ENCODE measurements at regions not wholly inside any gene's neighbourhood (a gene's known extent, or its start where the extent isn't known, plus 50 kb on each side); places are given as distances from the start of the nearest gene placed in this dataset.

DNA sequence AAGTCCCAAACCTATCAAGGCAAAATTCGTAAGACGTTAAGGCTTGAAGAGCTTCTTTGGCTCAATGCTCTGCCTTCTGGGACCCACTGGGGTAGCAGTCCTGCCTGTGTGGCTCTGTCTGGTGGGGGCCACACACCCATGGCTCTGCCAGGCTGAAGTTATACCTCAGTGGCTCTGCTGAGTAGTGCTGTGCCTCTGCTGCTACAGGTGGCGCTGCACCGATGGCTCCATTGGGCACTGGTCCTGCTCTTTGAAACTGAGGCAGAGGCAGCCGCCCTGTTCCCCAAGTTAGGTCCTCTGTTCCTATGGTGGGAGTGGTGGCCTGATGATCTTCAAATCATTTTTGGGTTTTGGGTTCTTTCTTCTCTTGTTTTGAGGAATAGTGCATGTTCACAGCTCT lies 68.0 kb upstream of the AP4E1 start:
- POLR2A ChIA-PET (ENCODE audit: unreplicated experiment): no interaction called here
- H4K20me1 ChIP-seq (ENCODE audit: low read length): no peaks in the 10 kb centered on the region
- BruUV-seq (replicated peaks): no TSS peak
- no peaks in the 10 kb centered on the region for H3K79me2 ChIP-seq (ENCODE audit: low read length)
- H3K9me3 ChIP-seq (ENCODE audit: low read length): no peaks in the 10 kb centered on the region
- no peaks in the 10 kb centered on the region for H3K4me1 ChIP-seq (ENCODE audit: insufficient read depth, low read length)
- intact Hi-C loops (cut with micrococcal nuclease): no loop called here
- no peak overlapping the region for H3K4me2 ChIP-seq (ENCODE audit: low read length)
- DNase-seq (no peak), ATAC-seq (no peak)
- H3K4me3 ChIP-seq (ENCODE audit: low read length): no peak overlapping the region
- CTCF ChIA-PET: no interaction called here
- H3F3A ChIP-seq (ENCODE audit: low read length, unreplicated experiment): no peaks in the 10 kb centered on the region
- TF ChIP-seq EZH2 (IDR thresholded peaks at IDR 0.05; ENCODE audit: low read length, unreplicated experiment) (no peak), EZH2phosphoT487 (IDR thresholded peaks at IDR 0.05; ENCODE audit: borderline replicate concordance, low read length) (no peak)
- TF ChIP-seq, protein P1, sequence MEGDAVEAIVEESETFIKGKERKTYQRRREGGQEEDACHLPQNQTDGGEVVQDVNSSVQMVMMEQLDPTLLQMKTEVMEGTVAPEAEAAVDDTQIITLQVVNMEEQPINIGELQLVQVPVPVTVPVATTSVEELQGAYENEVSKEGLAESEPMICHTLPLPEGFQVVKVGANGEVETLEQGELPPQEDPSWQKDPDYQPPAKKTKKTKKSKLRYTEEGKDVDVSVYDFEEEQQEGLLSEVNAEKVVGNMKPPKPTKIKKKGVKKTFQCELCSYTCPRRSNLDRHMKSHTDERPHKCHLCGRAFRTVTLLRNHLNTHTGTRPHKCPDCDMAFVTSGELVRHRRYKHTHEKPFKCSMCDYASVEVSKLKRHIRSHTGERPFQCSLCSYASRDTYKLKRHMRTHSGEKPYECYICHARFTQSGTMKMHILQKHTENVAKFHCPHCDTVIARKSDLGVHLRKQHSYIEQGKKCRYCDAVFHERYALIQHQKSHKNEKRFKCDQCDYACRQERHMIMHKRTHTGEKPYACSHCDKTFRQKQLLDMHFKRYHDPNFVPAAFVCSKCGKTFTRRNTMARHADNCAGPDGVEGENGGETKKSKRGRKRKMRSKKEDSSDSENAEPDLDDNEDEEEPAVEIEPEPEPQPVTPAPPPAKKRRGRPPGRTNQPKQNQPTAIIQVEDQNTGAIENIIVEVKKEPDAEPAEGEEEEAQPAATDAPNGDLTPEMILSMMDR (conservative IDR thresholded peaks at IDR 0.05; ENCODE audit: low read depth, low read length): no peak
- H3K9me2 ChIP-seq (replicated peaks; ENCODE audit: low read length): no peaks in the 10 kb centered on the region
- no peak overlapping the region for H3K9ac ChIP-seq (ENCODE audit: low read length)
- H3K27ac ChIP-seq (ENCODE audit: low read length): no peak overlapping the region
- no peaks in the 10 kb centered on the region for H3K27me3 ChIP-seq (ENCODE audit: low read length)
- no peak overlapping the region for H2AFZ ChIP-seq (ENCODE audit: low read length)
- no peaks in the 10 kb centered on the region for H3K36me3 ChIP-seq (ENCODE audit: low read depth, low read length)

DNA sequence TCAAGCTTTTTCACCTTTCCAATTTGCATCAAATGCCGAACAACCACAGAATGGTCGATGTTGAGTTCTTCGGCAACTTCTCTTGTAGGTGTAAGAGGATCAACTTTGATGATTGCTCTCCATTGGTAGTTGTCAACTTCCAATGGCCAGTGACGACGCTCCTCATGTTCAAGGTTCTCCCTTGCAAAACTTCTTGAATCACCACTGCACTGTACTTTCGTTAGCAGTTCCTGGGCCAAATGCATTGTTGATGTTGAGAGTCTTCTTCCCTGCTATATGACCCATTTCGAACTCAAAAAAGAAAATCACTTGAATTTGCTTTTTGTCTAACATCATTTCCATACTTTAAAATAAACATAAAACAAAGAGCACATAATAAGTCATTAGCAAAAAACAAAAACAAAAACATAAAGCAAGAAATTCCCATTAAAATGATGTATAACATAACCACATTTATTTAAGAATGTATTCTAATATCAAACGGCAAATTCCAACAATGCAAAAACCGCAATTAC lies 71.2 kb upstream of the AP4E1 start:
- POLR2A ChIA-PET (ENCODE audit: unreplicated experiment): no interaction called here
- Histone ChIP-seq H3F3A (ENCODE audit: low read length, unreplicated experiment) (no peaks in the 10 kb centered on the region), H3K4me1 (ENCODE audit: insufficient read depth, low read length) (no peaks in the 10 kb centered on the region), H3K9ac (ENCODE audit: low read length) (no peak overlapping the region), H2AFZ (ENCODE audit: low read length) (no peak overlapping the region), H3K36me3 (ENCODE audit: low read depth, low read length) (no peaks in the 10 kb centered on the region), H3K27me3 (ENCODE audit: low read length) (no peaks in the 10 kb centered on the region), H3K4me2 (ENCODE audit: low read length) (no peak overlapping the region), H3K27ac (ENCODE audit: low read length) (no peak overlapping the region), H3K4me3 (ENCODE audit: low read length) (no peak overlapping the region), H3K9me3 (ENCODE audit: low read length) (no peaks in the 10 kb centered on the region), H3K79me2 (ENCODE audit: low read length) (no peaks in the 10 kb centered on the region), H3K9me2 (replicated peaks; ENCODE audit: low read length) (no peaks in the 10 kb centered on the region), H4K20me1 (ENCODE audit: low read length) (no peaks in the 10 kb centered on the region)
- no TSS peak for BruUV-seq (replicated peaks)
- ATAC-seq: no peak
- TF ChIP-seq, protein P1 (conservative IDR thresholded peaks at IDR 0.05; ENCODE audit: low read depth, low read length): no peak
- no peak for TF ChIP-seq EZH2 (IDR thresholded peaks at IDR 0.05; ENCODE audit: low read length, unreplicated experiment)
- no peak for TF ChIP-seq EZH2phosphoT487 (IDR thresholded peaks at IDR 0.05; ENCODE audit: borderline replicate concordance, low read length)
- no peak for DNase-seq
- intact Hi-C loops (cut with micrococcal nuclease): no loop called here
- CTCF ChIA-PET: no interaction called here

DNA sequence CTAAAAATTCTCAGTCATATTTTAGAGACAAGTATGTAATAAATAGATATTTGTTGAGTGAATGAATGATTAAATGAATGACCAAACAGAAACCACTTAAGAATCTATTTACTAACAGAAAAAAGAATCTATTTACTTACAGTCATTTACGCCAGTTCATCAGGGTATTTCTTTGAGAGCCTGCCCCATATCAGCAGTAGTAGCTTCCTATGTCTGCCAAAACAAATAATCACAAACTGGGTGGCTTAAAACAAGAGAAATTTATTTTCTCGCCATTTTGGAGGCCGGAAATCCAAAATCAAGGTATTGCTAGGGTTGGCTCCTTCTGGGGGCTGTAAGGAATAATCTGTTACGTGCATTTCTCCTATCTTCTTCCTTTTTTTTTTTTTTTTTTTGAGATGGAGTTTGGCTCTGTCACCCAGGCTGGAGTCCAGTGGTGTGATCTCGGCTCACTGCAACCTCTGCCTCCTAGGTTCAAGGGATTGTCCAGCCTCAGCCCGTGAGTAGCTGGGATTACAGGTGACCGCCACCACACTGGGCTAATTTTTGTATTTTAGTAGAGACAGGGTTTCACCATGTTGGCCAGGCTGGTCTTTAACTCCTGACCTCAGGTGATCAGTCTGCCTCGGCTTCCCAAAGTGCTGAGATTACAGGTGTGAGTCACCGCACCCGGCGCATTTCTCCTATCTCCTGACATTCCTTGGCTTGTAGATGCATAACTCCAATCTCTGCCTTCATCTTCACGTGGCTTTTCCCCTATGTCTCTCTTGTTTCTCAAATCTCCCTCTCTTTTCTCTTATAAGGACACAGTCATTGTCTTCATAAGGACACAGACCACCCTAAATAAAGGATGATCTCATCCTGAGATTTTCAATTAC lies 65.2 kb upstream of the SPPL2A start:
- no peaks in the 10 kb centered on the region for H3K79me2 ChIP-seq (ENCODE audit: low read length)
- no peak overlapping the region for H3K9ac ChIP-seq (ENCODE audit: low read length)
- CTCF ChIA-PET: no interaction called here
- H3K36me3 ChIP-seq (ENCODE audit: low read depth, low read length): no peaks in the 10 kb centered on the region
- BruUV-seq (replicated peaks): no TSS peak
- H2AFZ ChIP-seq (ENCODE audit: low read length): no peak overlapping the region
- H3K9me3 ChIP-seq (ENCODE audit: low read length): no peaks in the 10 kb centered on the region
- intact Hi-C loops (cut with micrococcal nuclease): no loop called here
- no peaks in the 10 kb centered on the region for H3K9me2 ChIP-seq (replicated peaks; ENCODE audit: low read length)
- TF ChIP-seq EZH2phosphoT487 (IDR thresholded peaks at IDR 0.05; ENCODE audit: borderline replicate concordance, low read length): no peak
- TF ChIP-seq EZH2 (IDR thresholded peaks at IDR 0.05; ENCODE audit: low read length, unreplicated experiment): no peak
- TF ChIP-seq, protein P1 (conservative IDR thresholded peaks at IDR 0.05; ENCODE audit: low read depth, low read length): no peak
- H3K4me2 ChIP-seq (ENCODE audit: low read length): no peak overlapping the region
- DNase-seq: no peak
- no peak overlapping the region for H3K27ac ChIP-seq (ENCODE audit: low read length)
- ATAC-seq: no peak
- no peaks in the 10 kb centered on the region for H3F3A ChIP-seq (ENCODE audit: low read length, unreplicated experiment)
- H3K4me1 ChIP-seq (ENCODE audit: insufficient read depth, low read length): no peaks in the 10 kb centered on the region
- H4K20me1 ChIP-seq (ENCODE audit: low read length): no peaks in the 10 kb centered on the region
- POLR2A ChIA-PET (ENCODE audit: unreplicated experiment): no interaction called here
- H3K27me3 ChIP-seq (ENCODE audit: low read length): no peaks in the 10 kb centered on the region
- H3K4me3 ChIP-seq (ENCODE audit: low read length): no peak overlapping the region
